ENCODE measurements at regions not wholly inside any gene's neighbourhood (a gene's known extent, or its start where the extent isn't known, plus 50 kb on each side); places are given as distances from the start of the nearest gene placed in this dataset.

GRCh38 chr10:129025787-129026186, 441.3 kb upstream of the MGMT start:
- no peak overlapping the region for H3K4me3 ChIP-seq (ENCODE audit: low read length)
- DNase-seq (ENCODE audit: low read depth): no peak
- no peak for TF ChIP-seq CTCF (conservative IDR thresholded peaks at IDR 0.05; ENCODE audit: low read depth, low read length)

GRCh38 chr10:129027906-129028305, 439.1 kb upstream of the MGMT start:
- TF ChIP-seq CTCF (conservative IDR thresholded peaks at IDR 0.05; ENCODE audit: low read depth, low read length): no peak

GRCh38 chr10:129028451-129028850, 438.6 kb upstream of the MGMT start:
- H3K4me3 ChIP-seq (ENCODE audit: low read length): no peak overlapping the region
- DNase-seq (ENCODE audit: low read depth): no peak
- no peak for TF ChIP-seq CTCF (conservative IDR thresholded peaks at IDR 0.05; ENCODE audit: low read depth, low read length)

More at GRCh38 chr10:129027906-129028305, 439.1 kb upstream of the MGMT start:
- H3K4me3 ChIP-seq (ENCODE audit: low read length): no peak overlapping the region
- DNase-seq (ENCODE audit: low read depth): no peak

- no peak for DNase-seq (ENCODE audit: low read depth)
- TF ChIP-seq CTCF (conservative IDR thresholded peaks at IDR 0.05; ENCODE audit: low read depth, low read length): no peak
- no peak overlapping the region for H3K4me3 ChIP-seq (ENCODE audit: low read length)
Observed at GRCh38 chr10:129029051-129029450, 438.0 kb upstream of the MGMT start.

GRCh38 chr10:129029851-129030602, 437.0 kb upstream of the MGMT start:
- TF ChIP-seq CTCF (conservative IDR thresholded peaks at IDR 0.05; ENCODE audit: low read depth, low read length): no peak
- no peak for DNase-seq (ENCODE audit: low read depth)

GRCh38 chr10:129030603-129030895, 436.5 kb upstream of the MGMT start:
- no peak overlapping the region for H3K4me3 ChIP-seq (ENCODE audit: low read length)
- DNase-seq (ENCODE audit: low read depth): no peak
- no peak for TF ChIP-seq CTCF (conservative IDR thresholded peaks at IDR 0.05; ENCODE audit: low read depth, low read length)

More at GRCh38 chr10:129029851-129030602, 437.0 kb upstream of the MGMT start:
- H3K4me3 ChIP-seq (ENCODE audit: low read length): no peak overlapping the region
